Hepatocyte (in vitro differentiated cells): ENCODE measurements at regions not wholly inside any gene's neighbourhood (a gene's known extent, or its start where the extent isn't known, plus 50 kb on each side); places are given as distances from the start of the nearest gene placed in this dataset.

Experiments
- CTCF ChIP-seq: fragments of 200-600 bp; sonication (generic); IDR thresholded peaks from 2 replicates; pipeline ENCODE4 v1.5.1; 2016; ENCODE audit warnings: antibody characterized with exemption, mild to moderate bottlenecking; ENCODE audit not compliant: poor library complexity
- EZH2 ChIP-seq: fragments of 200-600 bp; sonication (generic); IDR thresholded peaks from 2 replicates; pipeline ENCODE4 v1.6.1; 2016; ENCODE audit warnings: antibody characterized with exemption, mild to moderate bottlenecking, borderline replicate concordance

- no peak for TF ChIP-seq CTCF
- no peak for TF ChIP-seq EZH2
These were observed 2238.8 kb downstream of the LRRC4C start for GRCh38 chr11:39220501-39221230.
